22Rv1 (cell line): ENCODE measurements at regions not wholly inside any gene's neighbourhood (a gene's known extent, or its start where the extent isn't known, plus 50 kb on each side); places are given as distances from the start of the nearest gene placed in this dataset.

Source experiments
- CTCF ChIP-seq: fragments of 450-650 bp; IDR thresholded peaks from 2 replicates; pipeline ENCODE4 v1.5.1; 2017; ENCODE audit warnings: mild to moderate bottlenecking
- ZFX ChIP-seq: fragments of 450-650 bp; IDR thresholded peaks from 2 replicates; pipeline ENCODE4 v1.6.1; 2017; ENCODE audit warnings: antibody characterized with exemption, borderline replicate concordance

DNA sequence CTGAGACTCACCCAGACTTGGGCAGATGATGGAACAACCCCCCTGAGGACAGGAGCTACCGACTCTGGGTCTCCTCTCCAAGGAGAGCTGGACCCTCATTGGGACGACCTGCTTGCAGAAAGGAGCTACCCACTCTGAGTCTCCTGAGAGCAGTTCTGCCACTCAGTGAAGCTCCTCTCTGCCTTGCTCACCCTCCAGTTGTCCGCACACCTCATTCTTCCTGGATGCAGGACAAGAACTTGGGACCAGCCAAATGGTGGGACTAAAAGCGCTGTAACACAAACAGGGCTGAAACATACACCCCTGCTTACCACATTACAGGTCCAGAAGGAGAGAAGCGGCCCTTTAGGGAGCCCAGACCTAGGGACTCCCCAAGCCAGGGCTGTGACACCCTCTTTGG lies 124.9 kb upstream of the CCDC150 start:
- TF ChIP-seq CTCF (no peak), ZFX (no peak)
